GM13977 (cell line): ENCODE measurements at regions not wholly inside any gene's neighbourhood (a gene's known extent, or its start where the extent isn't known, plus 50 kb on each side); places are given as distances from the start of the nearest gene placed in this dataset.
A peak's percentile ranks its signal among the peaks of the same experiment; 100 is the strongest.

Source experiments
- DNase-seq: peaks from one replicate; pipeline ENCODE4 v3.0.0; 2012; ENCODE audit warnings: low spot score
- in situ Hi-C: fragments of 300-500 bp; cut with MboI; formaldehyde crosslinking; loops from one replicate; pipeline ENCODE4 v1.12.0; 2022; ENCODE audit warnings: low sequenced_read_pairs, low pct_unique_long_range_greater_than_20kb, mixed read lengths, inconsistent platforms; ENCODE audit not compliant: unreplicated experiment
- TF ChIP-seq, protein P1 (sequence below): IDR thresholded peaks from 2 replicates; pipeline ENCODE4 v1.5.1; 2012; ENCODE audit warnings: mild to moderate bottlenecking, control low read depth; ENCODE audit not compliant: insufficient read depth; ENCODE audit errors: extremely low read depth, missing control alignments

DNA sequence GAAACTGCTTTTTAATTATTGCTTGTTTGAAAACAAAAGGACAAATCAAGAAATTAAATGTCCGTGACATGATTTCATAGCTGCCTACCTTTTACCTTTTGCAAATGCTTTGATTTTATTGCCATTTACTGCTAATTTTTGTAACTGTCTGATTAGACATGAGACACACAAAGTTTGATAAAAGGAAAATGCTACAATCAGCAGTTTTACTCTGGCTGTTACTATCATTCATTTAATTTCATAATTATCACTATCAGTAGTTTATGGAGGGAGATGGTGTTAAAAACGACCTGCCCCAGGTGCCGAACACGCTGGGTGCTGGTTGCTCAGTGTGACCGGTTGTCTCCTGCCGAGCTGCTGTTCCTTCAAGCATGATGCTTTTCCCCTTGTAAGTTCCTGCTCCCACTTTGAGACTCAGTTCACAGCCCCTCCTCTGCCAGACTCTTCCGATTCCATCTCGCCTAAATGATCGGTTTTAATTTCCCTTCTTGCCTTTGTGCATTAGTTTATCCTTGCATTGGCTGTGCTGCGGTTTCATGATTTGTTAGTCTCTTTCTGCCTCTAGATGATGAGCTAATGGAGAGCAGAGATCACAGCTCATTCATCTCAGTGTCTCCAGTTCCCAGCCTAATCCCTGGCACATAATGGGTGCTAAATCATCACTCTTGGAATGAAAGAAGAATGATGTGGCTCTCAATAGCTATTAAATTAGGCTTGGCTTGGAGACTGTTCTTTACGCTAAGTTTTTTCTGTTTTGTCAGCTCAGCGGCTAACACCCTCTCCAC is 110.6 kb downstream of the PFKFB3 start:
- in situ Hi-C loops = no loop called here
- TF ChIP-seq, protein P1, sequence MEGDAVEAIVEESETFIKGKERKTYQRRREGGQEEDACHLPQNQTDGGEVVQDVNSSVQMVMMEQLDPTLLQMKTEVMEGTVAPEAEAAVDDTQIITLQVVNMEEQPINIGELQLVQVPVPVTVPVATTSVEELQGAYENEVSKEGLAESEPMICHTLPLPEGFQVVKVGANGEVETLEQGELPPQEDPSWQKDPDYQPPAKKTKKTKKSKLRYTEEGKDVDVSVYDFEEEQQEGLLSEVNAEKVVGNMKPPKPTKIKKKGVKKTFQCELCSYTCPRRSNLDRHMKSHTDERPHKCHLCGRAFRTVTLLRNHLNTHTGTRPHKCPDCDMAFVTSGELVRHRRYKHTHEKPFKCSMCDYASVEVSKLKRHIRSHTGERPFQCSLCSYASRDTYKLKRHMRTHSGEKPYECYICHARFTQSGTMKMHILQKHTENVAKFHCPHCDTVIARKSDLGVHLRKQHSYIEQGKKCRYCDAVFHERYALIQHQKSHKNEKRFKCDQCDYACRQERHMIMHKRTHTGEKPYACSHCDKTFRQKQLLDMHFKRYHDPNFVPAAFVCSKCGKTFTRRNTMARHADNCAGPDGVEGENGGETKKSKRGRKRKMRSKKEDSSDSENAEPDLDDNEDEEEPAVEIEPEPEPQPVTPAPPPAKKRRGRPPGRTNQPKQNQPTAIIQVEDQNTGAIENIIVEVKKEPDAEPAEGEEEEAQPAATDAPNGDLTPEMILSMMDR = no peak
- no peak for DNase-seq

GRCh38 chr10:6314620-6315205 is 112.0 kb downstream of the PFKFB3 start:
- in situ Hi-C loops = no loop called here
- DNase-seq = no peak
- TF ChIP-seq, protein P1 = no peak

GRCh38 chr10:6319119-6319518 is 116.4 kb downstream of the PFKFB3 start:
- in situ Hi-C loops = no loop called here
- DNase-seq = no peak
- TF ChIP-seq, protein P1 = no peak

GRCh38 chr10:6320320-6321010 is 117.7 kb downstream of the PFKFB3 start:
- in situ Hi-C loops = no loop called here
- peak; percentile 28 for DNase-seq
- TF ChIP-seq, protein P1 = no peak

DNA sequence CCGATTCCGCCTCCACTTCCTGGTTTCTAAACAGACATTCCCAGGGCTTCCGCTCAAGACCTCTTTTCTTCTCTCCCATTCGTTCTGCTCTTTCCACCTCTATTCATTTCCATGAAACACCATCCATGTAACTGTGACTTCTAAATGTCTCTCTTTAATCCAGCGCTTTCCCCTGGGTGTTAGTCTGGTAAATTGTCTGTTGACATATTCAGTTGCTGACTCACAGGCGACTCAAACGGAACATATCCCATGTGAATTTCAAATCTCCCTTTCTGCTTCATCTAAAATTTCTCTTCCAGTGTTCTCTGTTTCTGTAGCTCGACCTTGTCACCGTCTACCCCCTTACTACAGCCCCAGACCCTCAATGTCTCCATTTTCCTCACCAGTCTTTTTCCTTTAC is 119.1 kb downstream of the PFKFB3 start:
- TF ChIP-seq, protein P1 = no peak
- in situ Hi-C loops = no loop called here
- DNase-seq = no peak

GRCh38 chr10:6322805-6323204 is 120.1 kb downstream of the PFKFB3 start:
- TF ChIP-seq, protein P1 = no peak
- in situ Hi-C loops = no loop called here
- DNase-seq = no peak
